A673 (cell line): ENCODE measurements at regions not wholly inside any gene's neighbourhood (a gene's known extent, or its start where the extent isn't known, plus 50 kb on each side); places are given as distances from the start of the nearest gene placed in this dataset.

Experiments used
- BruUV-seq: library from RNA; stranded (reverse); fragments of 400-500 nt; replicated peaks from 2 replicates; lab custom pipeline; 2021; lab: Mats Ljungman, UMichigan
- CTCF ChIA-PET: fragments of 300-600 bp; sonication (Branson Sonifier 250); formaldehyde crosslinking; loops from one replicate; lab custom pipeline; 2022; ENCODE audit warnings: antibody characterized with exemption; lab: Charles Lee
- POLR2A ChIA-PET: fragments of 300-600 bp; sonication (Branson Sonifier 250); formaldehyde crosslinking; loops from one replicate; lab custom pipeline; 2022; ENCODE audit warnings: antibody characterized with exemption; ENCODE audit not compliant: low non-redundant PET; lab: Charles Lee
- DNase-seq: peaks from one replicate; pipeline ENCODE4 v3.0.0-alpha.2; 2015; ENCODE audit warnings: low spot score
- H3K27ac ChIP-seq: fragments of 200-600 bp; sonication (generic); 2 replicates; pipeline ENCODE4 v1.5.1; 2016; ENCODE audit warnings: mixed run types, low read depth, mild to moderate bottlenecking, mixed read lengths, antibody characterized with exemption, low read length; ENCODE audit not compliant: poor library complexity, severe bottlenecking
- H3K27me3 ChIP-seq: fragments of 200-600 bp; sonication (generic); replicated peaks from 2 replicates; pipeline ENCODE4 v1.6.1; 2017; ENCODE audit warnings: mixed run types, low read depth, mild to moderate bottlenecking, mixed read lengths, antibody characterized with exemption, low read length; ENCODE audit not compliant: insufficient read depth, poor library complexity
- H3K36me3 ChIP-seq: fragments of 200-600 bp; sonication (generic); 2 replicates; pipeline ENCODE4 v1.6.1; 2016; ENCODE audit warnings: mixed run types, mild to moderate bottlenecking, mixed read lengths, antibody characterized with exemption, low read length; ENCODE audit not compliant: insufficient read depth, poor library complexity, severe bottlenecking
- H3K4me1 ChIP-seq: fragments of 200-600 bp; sonication (generic); 2 replicates; pipeline ENCODE4 v1.6.1; 2017; ENCODE audit warnings: mixed run types, mild to moderate bottlenecking, mixed read lengths, antibody characterized with exemption, low read length; ENCODE audit not compliant: insufficient read depth, poor library complexity, severe bottlenecking
- H3K4me3 ChIP-seq: fragments of 200-600 bp; sonication (generic); 2 replicates; pipeline ENCODE4 v1.5.1; 2016; ENCODE audit warnings: low read depth, mixed run types, mild to moderate bottlenecking, mixed read lengths, low read length; ENCODE audit not compliant: poor library complexity, severe bottlenecking
- H3K9me3 ChIP-seq: fragments of 200-600 bp; sonication (generic); 2 replicates; pipeline ENCODE4 v1.6.1; 2016; ENCODE audit warnings: mixed run types, low read depth, mild to moderate bottlenecking, mixed read lengths, antibody characterized with exemption, low read length; ENCODE audit not compliant: poor library complexity, severe bottlenecking
- CTCF ChIP-seq: fragments of 300-800, 200-600 bp; sonication (generic); conservative IDR thresholded peaks from 2 replicates; pipeline ENCODE4 v1.5.1; 2017; ENCODE audit warnings: low read depth, mild to moderate bottlenecking, antibody characterized with exemption, low read length, moderate library complexity, mixed read lengths
- EZH2 ChIP-seq: fragments of 200-600 bp; sonication (generic); IDR thresholded peaks from 2 replicates; pipeline ENCODE4 v1.6.1; 2017; ENCODE audit warnings: borderline replicate concordance, low read depth, mild to moderate bottlenecking, mixed read lengths, antibody characterized with exemption, low read length; ENCODE audit not compliant: poor library complexity, severe bottlenecking
- intact Hi-C: fragments of 100-400 bp; cut with micrococcal nuclease; formaldehyde crosslinking; loops from one replicate; pipeline ENCODE4 v1.10.0; 2022; ENCODE audit not compliant: unreplicated experiment

GRCh38 chr5:153118018-153118417 lies 372.5 kb upstream of the GRIA1 start:
- Histone ChIP-seq H3K27ac (no peak overlapping the region), H3K27me3 (peaks cover 7% of the 10 kb centered on the region), H3K36me3 (no peaks in the 10 kb centered on the region), H3K4me1 (no peaks in the 10 kb centered on the region), H3K9me3 (no peaks in the 10 kb centered on the region), H3K4me3 (no peak overlapping the region)
- CTCF ChIA-PET: no interaction called here
- no TSS peak for BruUV-seq
- intact Hi-C loops: no loop called here
- TF ChIP-seq EZH2 (no peak), CTCF (no peak)
- no peak for DNase-seq
- POLR2A ChIA-PET: no interaction called here

GRCh38 chr5:153122403-153122802 lies 368.1 kb upstream of the GRIA1 start:
- ChIA-PET POLR2A (interaction anchor here (0.6 kb wide), 1 partner anchor 462 kb away, joined by 3 read pairs; no protein-coding TSS in a partner anchor), CTCF (no interaction called here)
- H3K4me1 ChIP-seq: no peaks in the 10 kb centered on the region
- peaks cover 8% of the 10 kb centered on the region for H3K27me3 ChIP-seq
- H3K36me3 ChIP-seq: no peaks in the 10 kb centered on the region
- DNase-seq: no peak
- no peak for TF ChIP-seq EZH2
- TF ChIP-seq CTCF: no peak
- BruUV-seq: no TSS peak
- no peaks in the 10 kb centered on the region for H3K9me3 ChIP-seq
- no peak overlapping the region for H3K27ac ChIP-seq
- H3K4me3 ChIP-seq: no peak overlapping the region
- intact Hi-C loops: no loop called here

- H3K4me1 ChIP-seq: no peaks in the 10 kb centered on the region
- no peaks in the 10 kb centered on the region for H3K36me3 ChIP-seq
- peaks cover 12% of the 10 kb centered on the region for H3K27me3 ChIP-seq
- POLR2A ChIA-PET: no interaction called here
- BruUV-seq: no TSS peak
- CTCF ChIA-PET: no interaction called here
- no peak overlapping the region for H3K4me3 ChIP-seq
- intact Hi-C loops: no loop called here
- H3K27ac ChIP-seq: no peak overlapping the region
- TF ChIP-seq CTCF (no peak), EZH2 (no peak)
- no peak for DNase-seq
- no peaks in the 10 kb centered on the region for H3K9me3 ChIP-seq
Measured at GRCh38 chr5:153130296-153130695, 360.2 kb upstream of the GRIA1 start.
